ENCODE measurements at regions not wholly inside any gene's neighbourhood (a gene's known extent, or its start where the extent isn't known, plus 50 kb on each side); places are given as distances from the start of the nearest gene placed in this dataset.

GRCh38 chr5:82676661-82677060 lies 398.5 kb upstream of the RPS23 start:
- WGBS, 2 donors = 63 to 78% methylated on average over 4 of the region's 4 CpGs
- Histone ChIP-seq H3K27ac (no peak overlapping the region), H3K4me1 (no peaks in the 10 kb centered on the region), H3K27me3 (no peaks in the 10 kb centered on the region), H3K9me3 (no peaks in the 10 kb centered on the region), H3K4me3 (no peak overlapping the region), H3K36me3 (no peaks in the 10 kb centered on the region)
- ATAC-seq (ENCODE audit: low FRiP score in 2 of 2) (no peak), DNase-seq (no peak)
- TF ChIP-seq POLR2A (IDR thresholded peaks at IDR 0.05) (no peak), CTCF (IDR thresholded peaks at IDR 0.05) (no peak), POLR2AphosphoS5 (IDR thresholded peaks at IDR 0.05) (no peak), EP300 (IDR thresholded peaks at IDR 0.05) (no peak)

- ATAC-seq (ENCODE audit: low FRiP score in 2 of 2) (peak in 1 of 2 donors; percentile 60), DNase-seq (no peak)
- TF ChIP-seq CTCF (IDR thresholded peaks at IDR 0.05) = no peak
- no peak for TF ChIP-seq EP300 (IDR thresholded peaks at IDR 0.05)
- no peak for TF ChIP-seq POLR2A (IDR thresholded peaks at IDR 0.05)
- no peak for TF ChIP-seq POLR2AphosphoS5 (IDR thresholded peaks at IDR 0.05)
- H3K4me3 ChIP-seq = no peak overlapping the region
- 74 to 89% methylated on average over 1 of the region's 1 CpG for WGBS, 2 donors
- no peaks in the 10 kb centered on the region for H3K4me1 ChIP-seq
- H3K9me3 ChIP-seq = no peaks in the 10 kb centered on the region
- H3K27ac ChIP-seq = no peak overlapping the region
- no peaks in the 10 kb centered on the region for H3K36me3 ChIP-seq
- H3K27me3 ChIP-seq = no peaks in the 10 kb centered on the region
Measured at GRCh38 chr5:82674671-82675070, 396.5 kb upstream of the RPS23 start.

- 87 to 90% methylated on average over 6 of the region's 6 CpGs for WGBS, 2 donors
- Histone ChIP-seq H3K27ac (no peak overlapping the region), H3K36me3 (no peaks in the 10 kb centered on the region), H3K4me1 (no peaks in the 10 kb centered on the region), H3K27me3 (no peaks in the 10 kb centered on the region), H3K4me3 (no peak overlapping the region), H3K9me3 (no peaks in the 10 kb centered on the region)
- TF ChIP-seq POLR2A (IDR thresholded peaks at IDR 0.05) (no peak), CTCF (IDR thresholded peaks at IDR 0.05) (no peak), EP300 (IDR thresholded peaks at IDR 0.05) (no peak), POLR2AphosphoS5 (IDR thresholded peaks at IDR 0.05) (no peak)
- ATAC-seq (ENCODE audit: low FRiP score in 2 of 2) (no peak), DNase-seq (no peak)
Measured at GRCh38 chr5:82673057-82673809, 395.1 kb upstream of the RPS23 start.

- no peaks in the 10 kb centered on the region for H3K36me3 ChIP-seq
- whole genome bisulfite sequencing, 2 donors = 95 to 99% methylated on average over 3 of the region's 3 CpGs
- ATAC-seq (ENCODE audit: low FRiP score in 2 of 2) (no peak), DNase-seq (no peak)
- no peaks in the 10 kb centered on the region for H3K4me1 ChIP-seq
- TF ChIP-seq EP300 (IDR thresholded peaks at IDR 0.05) = no peak
- TF ChIP-seq POLR2A (IDR thresholded peaks at IDR 0.05) = no peak
- TF ChIP-seq POLR2AphosphoS5 (IDR thresholded peaks at IDR 0.05) = no peak
- TF ChIP-seq CTCF (IDR thresholded peaks at IDR 0.05) = no peak
- no peaks in the 10 kb centered on the region for H3K27me3 ChIP-seq
- H3K27ac ChIP-seq = no peak overlapping the region
- H3K9me3 ChIP-seq = no peaks in the 10 kb centered on the region
- H3K4me3 ChIP-seq = no peak overlapping the region
Measured at GRCh38 chr5:82670692-82671091, 392.5 kb upstream of the RPS23 start.

- no peak overlapping the region for H3K4me3 ChIP-seq
- ATAC-seq (ENCODE audit: low FRiP score in 2 of 2) (no peak), DNase-seq (no peak)
- 88 to 91% methylated on average over 1 of the region's 1 CpG for WGBS, 2 donors
- no peaks in the 10 kb centered on the region for H3K27me3 ChIP-seq
- no peaks in the 10 kb centered on the region for H3K36me3 ChIP-seq
- H3K27ac ChIP-seq = no peak overlapping the region
- H3K4me1 ChIP-seq = no peaks in the 10 kb centered on the region
- H3K9me3 ChIP-seq = no peaks in the 10 kb centered on the region
- TF ChIP-seq EP300 (IDR thresholded peaks at IDR 0.05) = no peak
- TF ChIP-seq POLR2A (IDR thresholded peaks at IDR 0.05) = no peak
- no peak for TF ChIP-seq POLR2AphosphoS5 (IDR thresholded peaks at IDR 0.05)
- no peak for TF ChIP-seq CTCF (IDR thresholded peaks at IDR 0.05)
Measured at GRCh38 chr5:82669720-82670119, 391.6 kb upstream of the RPS23 start.

Measured in upper lobe of left lung (tissue), 6 donors.